Osteocyte (in vitro differentiated cells): ENCODE measurements at regions not wholly inside any gene's neighbourhood (a gene's known extent, or its start where the extent isn't known, plus 50 kb on each side); places are given as distances from the start of the nearest gene placed in this dataset.

Experiments used
- DNase-seq: peaks from one replicate; pipeline ENCODE4 v3.0.0; 2021; ENCODE audit warnings: mixed read lengths; ENCODE audit not compliant: unreplicated experiment; ENCODE audit errors: extremely low spot score
- H3K27ac Mint-ChIP-seq: one replicate; pipeline ENCODE4 v1.8.0; 2021; ENCODE audit warnings: mild to moderate bottlenecking, mixed read lengths; ENCODE audit not compliant: unreplicated experiment
- H3K27me3 Mint-ChIP-seq: one replicate; pipeline ENCODE4 v1.8.0; 2021; ENCODE audit warnings: mixed read lengths; ENCODE audit not compliant: unreplicated experiment
- H3K36me3 Mint-ChIP-seq: one replicate; pipeline ENCODE4 v1.8.0; 2021; ENCODE audit warnings: mixed read lengths; ENCODE audit not compliant: unreplicated experiment
- H3K4me1 Mint-ChIP-seq: one replicate; pipeline ENCODE4 v1.8.0; 2021; ENCODE audit warnings: mixed read lengths; ENCODE audit not compliant: unreplicated experiment
- H3K4me3 Mint-ChIP-seq: one replicate; pipeline ENCODE4 v1.8.0; 2021; ENCODE audit warnings: mild to moderate bottlenecking, moderate library complexity, mixed read lengths; ENCODE audit not compliant: unreplicated experiment
- H3K9me3 Mint-ChIP-seq: one replicate; pipeline ENCODE4 v1.8.0; 2021; ENCODE audit warnings: mixed read lengths; ENCODE audit not compliant: unreplicated experiment
- TF ChIP-seq, protein P1 (sequence below): fragments of 200-600 bp; sonication (generic); IDR thresholded peaks from 2 replicates; pipeline ENCODE4 v1.5.0; 2021; ENCODE audit warnings: antibody characterized with exemption, mild to moderate bottlenecking, moderate library complexity

DNA sequence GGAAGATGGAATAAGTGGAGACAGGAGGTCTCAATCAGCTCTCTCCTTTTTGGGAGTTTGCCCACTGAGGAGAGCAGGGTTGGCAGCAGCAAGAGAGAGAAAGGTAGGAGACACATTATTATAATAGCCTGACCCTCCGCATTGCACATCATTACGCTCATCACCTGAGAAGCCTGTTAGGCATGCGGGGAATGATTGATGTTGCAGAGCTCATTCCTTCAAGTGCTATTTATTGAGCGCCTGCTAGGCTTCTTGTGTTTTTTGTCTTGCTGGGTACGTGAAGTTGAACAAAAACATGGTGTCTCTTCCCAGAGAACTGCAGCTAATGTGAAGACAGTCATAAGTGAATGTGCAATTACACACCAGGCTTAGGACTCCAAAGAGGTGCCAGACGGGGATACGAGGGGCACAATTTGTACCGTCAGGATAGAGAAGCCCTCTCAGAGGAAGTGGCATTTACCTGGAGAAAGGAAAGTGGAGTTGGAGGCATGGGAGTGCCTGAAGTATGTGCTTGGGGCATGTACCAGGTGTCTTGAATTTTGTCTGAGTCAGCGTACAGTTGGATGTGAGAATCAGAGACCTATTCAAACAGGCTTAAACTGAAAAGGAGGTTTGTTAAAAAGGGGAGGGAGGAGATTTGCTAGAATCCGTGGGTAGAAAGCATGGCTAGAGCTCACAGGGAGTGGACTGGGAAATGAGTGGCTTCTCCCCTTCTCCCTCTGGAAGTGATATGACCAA lies 90.2 kb upstream of the SOD3 start:
- Mint-ChIP-seq H3K4me1 (no peaks in the 10 kb centered on the region), H3K4me3 (no peak overlapping the region), H3K9me3 (peaks cover 11% of the 10 kb centered on the region), H3K27ac (no peak overlapping the region), H3K36me3 (no peaks in the 10 kb centered on the region), H3K27me3 (peaks cover 21% of the 10 kb centered on the region)
- TF ChIP-seq, protein P1, sequence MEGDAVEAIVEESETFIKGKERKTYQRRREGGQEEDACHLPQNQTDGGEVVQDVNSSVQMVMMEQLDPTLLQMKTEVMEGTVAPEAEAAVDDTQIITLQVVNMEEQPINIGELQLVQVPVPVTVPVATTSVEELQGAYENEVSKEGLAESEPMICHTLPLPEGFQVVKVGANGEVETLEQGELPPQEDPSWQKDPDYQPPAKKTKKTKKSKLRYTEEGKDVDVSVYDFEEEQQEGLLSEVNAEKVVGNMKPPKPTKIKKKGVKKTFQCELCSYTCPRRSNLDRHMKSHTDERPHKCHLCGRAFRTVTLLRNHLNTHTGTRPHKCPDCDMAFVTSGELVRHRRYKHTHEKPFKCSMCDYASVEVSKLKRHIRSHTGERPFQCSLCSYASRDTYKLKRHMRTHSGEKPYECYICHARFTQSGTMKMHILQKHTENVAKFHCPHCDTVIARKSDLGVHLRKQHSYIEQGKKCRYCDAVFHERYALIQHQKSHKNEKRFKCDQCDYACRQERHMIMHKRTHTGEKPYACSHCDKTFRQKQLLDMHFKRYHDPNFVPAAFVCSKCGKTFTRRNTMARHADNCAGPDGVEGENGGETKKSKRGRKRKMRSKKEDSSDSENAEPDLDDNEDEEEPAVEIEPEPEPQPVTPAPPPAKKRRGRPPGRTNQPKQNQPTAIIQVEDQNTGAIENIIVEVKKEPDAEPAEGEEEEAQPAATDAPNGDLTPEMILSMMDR: no peak
- no peak for DNase-seq

DNA sequence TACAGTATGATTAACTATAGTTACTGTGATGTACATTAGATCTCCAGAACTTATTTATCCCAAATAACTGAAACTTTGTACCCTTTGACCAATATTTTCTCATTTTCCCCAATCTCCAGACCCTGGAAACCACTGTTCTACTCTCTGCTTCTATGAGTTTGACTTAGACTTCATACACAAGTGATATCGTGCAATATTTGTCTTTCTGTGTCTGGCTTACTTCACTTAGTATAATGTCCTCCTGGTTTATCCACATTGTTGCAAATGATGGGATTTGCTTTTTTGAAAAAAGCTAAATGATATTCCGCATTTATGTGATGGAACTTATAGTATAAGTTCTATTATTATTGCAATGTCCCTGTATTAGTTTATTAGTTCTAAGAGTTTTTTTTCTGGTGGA lies 81.8 kb upstream of the SOD3 start:
- DNase-seq: no peak
- Mint-ChIP-seq H3K4me1 (no peaks in the 10 kb centered on the region), H3K4me3 (no peak overlapping the region), H3K27ac (no peak overlapping the region), H3K9me3 (peaks cover 28% of the 10 kb centered on the region), H3K27me3 (peaks cover 28% of the 10 kb centered on the region), H3K36me3 (peaks cover 5% of the 10 kb centered on the region)
- TF ChIP-seq, protein P1: no peak

DNA sequence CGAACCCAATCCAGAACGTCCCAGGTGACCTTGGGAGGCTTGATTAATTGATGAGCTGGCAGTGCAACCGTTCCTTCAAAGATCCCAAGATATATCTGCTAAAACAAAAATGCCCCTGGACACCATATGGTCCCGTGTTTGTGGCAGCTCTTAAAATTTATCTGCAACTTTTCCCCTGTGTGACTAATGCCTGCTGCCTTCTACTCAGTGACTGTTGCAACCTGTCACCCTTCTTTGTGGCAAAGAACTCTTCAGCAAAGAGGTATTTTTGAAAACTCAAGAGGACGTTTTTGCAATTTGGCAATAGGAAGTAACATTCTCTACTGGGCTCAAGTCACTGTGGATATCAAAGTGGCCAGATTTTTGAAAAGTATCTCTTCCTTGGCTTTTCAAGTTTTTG lies 75.8 kb upstream of the SOD3 start:
- Mint-ChIP-seq H3K4me3 (no peak overlapping the region), H3K9me3 (peaks cover 15% of the 10 kb centered on the region), H3K36me3 (peaks cover 5% of the 10 kb centered on the region), H3K27me3 (peaks cover 32% of the 10 kb centered on the region), H3K4me1 (no peaks in the 10 kb centered on the region), H3K27ac (no peak overlapping the region)
- no peak for DNase-seq
- TF ChIP-seq, protein P1: no peak

DNA sequence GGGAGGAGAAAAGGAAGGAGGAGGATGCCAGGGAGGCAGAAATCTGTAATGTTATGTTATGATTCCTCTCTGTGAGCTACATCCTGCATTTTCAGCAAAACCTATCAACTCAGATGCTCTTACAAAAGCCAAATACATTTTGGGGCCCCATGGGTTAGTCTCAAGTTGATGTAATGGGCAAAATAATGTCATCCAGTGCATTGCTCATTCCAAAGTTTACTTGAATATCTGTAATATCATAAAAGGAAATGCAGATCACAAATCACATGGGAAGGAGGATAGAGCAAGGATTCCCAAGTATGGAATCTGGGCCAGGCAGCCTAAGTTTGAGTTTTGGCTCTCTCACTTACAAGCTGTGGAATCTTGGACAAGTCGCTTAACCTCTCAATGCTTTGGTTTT lies 74.9 kb upstream of the SOD3 start:
- peaks cover 7% of the 10 kb centered on the region for H3K9me3 Mint-ChIP-seq
- no peak overlapping the region for H3K4me3 Mint-ChIP-seq
- TF ChIP-seq, protein P1: no peak
- no peak overlapping the region for H3K27ac Mint-ChIP-seq
- H3K4me1 Mint-ChIP-seq: no peaks in the 10 kb centered on the region
- H3K36me3 Mint-ChIP-seq: peaks cover 3% of the 10 kb centered on the region
- H3K27me3 Mint-ChIP-seq: peaks cover 30% of the 10 kb centered on the region
- no peak for DNase-seq

DNA sequence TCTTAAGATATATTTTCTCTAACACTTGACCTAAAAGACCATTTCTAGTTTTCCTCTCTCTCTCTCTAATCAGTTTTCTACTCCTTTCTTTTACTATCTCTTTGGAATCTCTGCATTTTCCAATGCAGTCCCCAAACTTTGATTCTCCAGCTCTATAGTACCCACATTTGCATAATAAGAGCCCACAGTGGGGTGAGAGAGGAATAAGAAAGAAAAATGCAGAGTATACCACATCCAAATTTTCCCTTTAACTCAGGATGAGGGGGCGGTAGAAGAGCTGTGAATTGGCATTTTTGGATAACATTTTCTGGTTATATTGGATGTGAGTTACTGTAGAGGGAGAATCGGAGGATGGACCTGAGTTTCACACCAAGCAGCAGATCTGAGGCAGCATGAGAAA lies 74.4 kb upstream of the SOD3 start:
- DNase-seq: no peak
- Mint-ChIP-seq H3K27me3 (peaks cover 27% of the 10 kb centered on the region), H3K9me3 (peaks cover 4% of the 10 kb centered on the region), H3K27ac (no peak overlapping the region), H3K36me3 (no peaks in the 10 kb centered on the region), H3K4me3 (no peak overlapping the region), H3K4me1 (no peaks in the 10 kb centered on the region)
- TF ChIP-seq, protein P1: no peak
